Ecto neural progenitor cell (in vitro differentiated cells): ENCODE measurements at regions not wholly inside any gene's neighbourhood (a gene's known extent, or its start where the extent isn't known, plus 50 kb on each side); places are given as distances from the start of the nearest gene placed in this dataset.

Experiments
- DNase-seq: peaks from one replicate; pipeline ENCODE4 v3.0.0-alpha.2; 2018; ENCODE audit warnings: low spot score

GRCh38 chr3:124492824-124493223 is 237.4 kb upstream of the UMPS start:
- DNase-seq, result no peak

GRCh38 chr3:124496061-124496460 is 234.2 kb upstream of the UMPS start:
- DNase-seq, result no peak

GRCh38 chr3:124497487-124497886 is 232.8 kb upstream of the UMPS start:
- no peak for DNase-seq

GRCh38 chr3:124498891-124499290 is 231.4 kb upstream of the UMPS start:
- no peak for DNase-seq

DNA sequence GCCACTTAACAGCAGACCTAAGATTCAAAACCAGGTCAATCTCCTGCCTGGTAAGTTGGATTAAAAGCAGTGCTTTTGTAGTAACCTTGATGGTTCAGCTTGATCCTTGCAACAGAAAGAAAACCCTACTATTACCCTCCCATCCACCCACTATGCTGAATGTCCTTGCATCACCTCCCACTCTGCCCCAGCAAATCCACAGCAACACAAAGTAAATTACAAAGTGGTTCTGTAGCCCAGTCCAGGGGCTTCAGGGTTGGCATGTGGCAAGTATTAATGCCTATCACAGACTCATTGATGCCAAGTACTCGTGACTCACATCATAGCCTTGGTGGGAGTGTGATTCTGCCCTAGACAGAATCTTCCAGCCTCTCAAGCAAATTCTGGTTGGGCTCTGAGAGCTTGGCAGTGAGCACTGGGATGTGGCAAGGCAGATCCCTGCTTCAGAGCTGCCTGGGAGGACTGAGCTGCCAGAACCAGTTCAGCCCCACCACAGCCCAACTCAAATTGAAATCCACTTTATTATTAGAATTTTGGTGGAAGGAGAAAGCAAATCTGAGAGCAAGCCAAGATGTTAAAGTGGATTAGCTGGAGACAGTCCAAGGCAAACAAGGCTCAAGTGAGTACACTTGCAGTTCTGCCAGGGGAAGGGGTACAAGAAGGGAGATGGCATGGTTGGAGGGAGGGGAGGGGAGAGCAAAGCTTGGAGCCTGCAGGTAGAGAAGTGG is 225.8 kb upstream of the UMPS start:
- DNase-seq, result no peak

- DNase-seq, result no peak
Measured at GRCh38 chr3:124509884-124510283, 220.4 kb upstream of the UMPS start.

- no peak for DNase-seq
Measured at GRCh38 chr3:124510290-124510689, 220.0 kb upstream of the UMPS start.

DNA sequence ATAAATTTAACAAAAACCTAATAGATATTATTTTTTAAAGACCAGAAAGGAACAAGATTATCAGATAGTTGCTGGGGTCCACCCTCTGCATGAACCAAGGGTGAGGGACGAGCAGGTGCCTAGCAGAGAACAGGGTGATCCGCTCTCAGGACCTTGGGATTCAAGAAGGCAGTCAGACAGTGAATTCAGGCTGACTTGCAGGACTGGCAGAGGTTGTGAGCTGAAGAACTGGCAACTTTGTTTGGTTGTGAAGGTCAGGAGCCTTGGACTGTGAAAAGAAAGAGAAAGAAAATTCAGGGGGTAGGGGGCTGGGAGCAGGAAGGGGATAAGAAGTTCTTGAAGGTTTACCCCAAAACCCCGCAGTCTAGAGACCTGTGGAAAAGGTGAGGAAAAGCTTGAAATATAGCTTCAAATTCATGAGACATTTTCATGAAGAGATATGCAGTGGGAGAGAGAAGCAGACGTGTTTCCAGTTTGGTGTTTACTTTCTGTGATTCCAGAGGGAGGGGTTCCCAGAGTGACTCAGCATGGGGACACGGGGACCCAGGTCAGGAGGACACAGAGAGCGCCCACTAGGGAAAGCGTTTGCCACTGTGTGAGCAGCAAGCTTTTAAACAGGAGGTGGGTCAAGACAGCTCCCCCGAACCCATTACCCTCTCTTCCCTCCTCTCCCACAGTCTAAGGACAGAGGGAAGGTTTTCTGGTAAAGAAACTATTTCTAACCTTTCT is 217.2 kb upstream of the UMPS start:
- DNase-seq, result no peak

DNA sequence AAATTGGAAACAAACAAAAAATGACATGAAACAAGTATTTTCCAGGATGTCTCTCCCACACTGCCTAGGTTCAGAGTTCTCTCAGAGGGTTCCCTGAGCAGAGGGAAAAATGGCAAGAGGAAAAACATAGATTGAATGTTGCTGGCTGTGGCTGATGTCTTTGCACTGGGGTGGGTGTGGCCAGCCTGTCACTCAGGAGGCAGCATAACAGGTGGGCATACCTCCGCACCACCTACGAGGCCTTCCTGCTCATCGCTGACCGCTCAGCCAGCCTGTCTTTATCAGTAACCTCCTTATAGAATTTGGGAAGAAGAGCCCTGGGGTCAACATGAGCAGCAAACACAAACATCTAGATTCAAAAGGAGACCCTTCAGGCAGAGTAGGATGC is 216.6 kb upstream of the UMPS start:
- no peak for DNase-seq

- no peak for DNase-seq
Measured at GRCh38 chr3:124514683-124515082, 215.6 kb upstream of the UMPS start.

DNA sequence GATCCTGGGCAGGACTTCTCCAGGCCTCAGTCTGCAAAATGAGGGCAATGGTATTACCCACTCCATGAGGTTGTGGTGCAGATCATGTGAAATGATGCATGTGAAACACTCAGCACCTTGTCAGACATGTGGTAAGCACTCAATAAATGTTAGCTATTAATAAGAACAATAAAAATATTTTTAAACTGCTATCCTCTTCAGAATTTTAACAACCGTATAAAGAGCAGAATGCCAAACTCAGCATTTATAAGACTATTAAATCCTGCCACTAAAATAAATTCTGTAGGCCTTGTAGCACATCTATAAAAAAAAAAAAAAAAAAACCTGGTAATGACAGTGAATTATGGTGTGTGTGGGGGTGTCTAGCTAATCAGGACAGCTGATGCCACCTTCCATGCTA is 213.9 kb upstream of the UMPS start:
- no peak for DNase-seq

DNA sequence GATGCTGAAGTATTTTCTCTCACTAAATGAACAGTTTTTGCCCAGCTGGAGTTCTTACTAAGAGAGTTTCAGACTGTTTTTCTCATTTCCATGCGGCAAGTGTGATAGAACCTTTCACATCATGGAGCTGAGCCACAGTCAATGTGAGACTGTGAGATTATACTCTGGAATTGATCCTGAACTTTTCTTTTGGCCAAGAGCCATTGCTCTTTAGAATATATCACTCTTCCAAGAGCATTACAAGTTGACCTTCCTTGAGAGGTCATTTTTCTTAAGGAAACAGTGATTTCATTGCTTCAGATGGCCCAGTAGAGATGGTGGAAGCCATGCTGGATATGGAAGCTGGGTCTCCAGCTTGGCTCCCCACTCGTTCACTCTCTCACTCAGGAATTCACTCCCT is 212.9 kb upstream of the UMPS start:
- no peak for DNase-seq

DNA sequence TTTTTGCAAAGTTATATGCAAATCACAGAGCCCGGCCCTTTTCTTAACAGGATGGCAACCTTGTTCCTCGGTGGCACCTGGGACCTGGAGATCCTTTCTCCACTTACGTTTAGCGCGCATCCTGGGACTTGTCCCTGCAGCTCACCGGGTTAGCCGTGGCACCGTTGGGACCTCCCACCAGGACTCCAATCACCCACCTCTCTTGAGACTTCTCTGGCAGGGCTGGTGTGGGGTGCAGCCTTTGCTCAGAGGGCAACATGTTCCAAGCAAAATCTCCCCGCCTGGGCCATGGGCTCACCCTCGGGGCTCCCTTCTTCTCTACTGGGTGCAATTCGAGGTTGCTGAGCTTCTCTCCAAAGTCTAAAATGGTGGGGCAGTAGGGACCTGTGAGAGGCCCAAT is 211.9 kb upstream of the UMPS start:
- no peak for DNase-seq

GRCh38 chr3:124519591-124520194 is 210.6 kb upstream of the UMPS start:
- DNase-seq, result no peak

DNA sequence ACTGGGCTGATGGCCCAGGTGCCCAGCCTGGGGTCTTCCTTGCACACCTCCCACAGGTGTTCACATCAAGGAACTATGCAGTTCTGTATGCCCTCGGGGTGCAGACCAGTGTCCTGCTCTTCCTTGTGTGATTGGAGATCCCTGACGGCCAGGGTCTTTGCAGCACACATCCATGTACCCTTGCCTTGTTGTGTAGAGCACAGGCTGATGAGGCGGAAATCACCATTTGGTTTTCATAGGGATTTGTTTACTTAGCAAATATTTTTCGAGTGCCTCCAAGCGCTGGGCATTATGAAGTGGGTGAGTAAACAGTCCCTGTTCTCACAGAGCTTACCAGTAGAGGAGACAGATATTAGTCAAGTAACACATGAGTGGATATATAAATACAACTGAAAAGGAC is 209.3 kb upstream of the UMPS start:
- DNase-seq, result no peak

DNA sequence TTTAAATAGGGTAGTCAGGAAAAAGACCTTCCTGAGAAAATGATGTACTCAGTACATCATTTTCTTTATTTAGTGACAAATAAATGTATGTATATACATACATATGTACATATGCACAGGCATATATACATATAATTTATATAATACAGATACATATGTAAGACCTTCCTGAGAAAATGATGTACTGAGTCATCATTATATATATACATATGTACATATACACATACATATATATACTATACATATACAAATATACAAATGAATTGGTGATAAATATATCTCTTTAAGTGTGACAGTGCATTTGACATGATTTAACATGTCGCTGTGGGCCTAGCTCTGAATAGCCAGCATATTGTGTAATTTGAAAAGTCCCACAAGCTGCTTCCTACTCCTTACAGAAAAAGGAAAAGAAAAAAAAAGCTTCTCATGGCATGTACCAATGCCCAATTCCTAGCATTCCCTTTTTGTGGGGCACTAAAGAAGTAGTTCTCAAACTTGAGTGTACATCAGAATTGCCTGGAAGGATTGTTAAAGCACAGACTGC is 208.1 kb upstream of the UMPS start:
- no peak for DNase-seq

DNA sequence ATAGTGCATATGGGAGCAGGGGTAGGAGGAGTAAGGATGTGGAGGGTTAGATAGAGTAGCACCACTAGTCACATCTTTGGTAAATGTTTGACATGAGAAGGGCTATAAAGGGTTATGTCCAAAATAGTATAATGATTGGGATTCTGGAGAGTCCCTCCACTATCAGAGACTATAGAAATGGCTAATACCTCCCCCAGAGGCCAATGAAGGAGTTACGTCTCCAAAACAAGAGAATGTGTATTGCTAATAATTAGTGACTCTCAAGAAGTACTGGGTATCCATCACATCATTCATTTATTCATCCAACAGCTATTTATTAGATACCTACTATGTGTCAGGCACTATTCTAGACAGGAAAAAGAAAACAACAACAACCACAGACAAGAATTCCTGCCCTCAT is 203.7 kb upstream of the UMPS start:
- no peak for DNase-seq

DNA sequence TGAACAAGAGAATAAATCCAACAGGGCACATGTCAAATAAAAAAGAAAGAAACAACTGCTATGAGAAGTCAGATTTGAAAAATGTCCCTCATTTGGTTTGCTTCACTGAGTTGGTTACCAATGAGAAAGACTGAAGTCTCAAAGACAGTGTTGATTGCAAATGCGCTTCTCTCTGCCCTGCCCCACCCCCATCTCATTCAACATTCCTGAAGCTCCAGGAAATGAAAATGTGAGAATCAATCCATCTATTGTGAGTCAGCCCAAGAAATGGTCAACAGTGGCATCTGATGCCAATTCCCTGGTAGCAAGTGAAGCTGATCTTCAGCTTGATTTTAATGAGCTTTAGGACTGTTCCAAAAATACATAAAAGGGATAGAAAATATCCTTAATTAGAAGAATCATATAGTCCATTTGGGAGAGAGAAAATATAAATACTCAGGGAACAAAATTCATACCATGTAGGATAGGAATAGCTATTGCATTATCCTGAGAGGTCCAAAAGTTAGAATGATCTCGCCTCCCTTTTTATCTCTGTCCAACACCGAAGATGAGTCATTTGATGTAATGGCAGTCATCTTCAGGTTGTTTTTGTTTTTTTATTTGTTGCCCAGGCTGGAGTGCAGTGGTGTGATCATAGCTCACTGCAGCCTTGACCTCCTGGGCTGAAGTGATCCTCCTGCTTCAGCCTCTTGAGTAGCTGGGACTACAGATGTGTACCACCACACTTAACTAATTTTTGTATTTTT is 200.3 kb upstream of the UMPS start:
- DNase-seq, result no peak

DNA sequence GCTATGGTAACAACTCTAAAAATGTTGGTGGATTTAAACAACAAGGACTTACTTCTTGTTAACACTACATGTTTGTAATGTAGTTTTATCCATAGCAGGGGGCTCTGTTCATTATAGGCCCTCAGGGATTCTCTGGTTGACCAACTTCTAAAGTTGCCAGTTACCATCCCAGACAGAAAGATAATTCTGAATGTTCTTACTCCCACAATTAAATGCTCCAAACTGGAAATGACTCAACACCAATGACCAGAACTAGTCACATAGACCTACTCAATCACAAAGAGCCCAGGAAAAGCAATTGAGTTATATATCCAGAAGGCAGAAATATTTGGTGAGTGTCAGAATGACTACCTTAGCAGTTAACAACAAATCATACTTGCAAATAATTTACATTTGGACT is 199.3 kb upstream of the UMPS start:
- DNase-seq, result no peak

- no peak for DNase-seq
Measured at GRCh38 chr3:124532071-124532470, 198.2 kb upstream of the UMPS start.

DNA sequence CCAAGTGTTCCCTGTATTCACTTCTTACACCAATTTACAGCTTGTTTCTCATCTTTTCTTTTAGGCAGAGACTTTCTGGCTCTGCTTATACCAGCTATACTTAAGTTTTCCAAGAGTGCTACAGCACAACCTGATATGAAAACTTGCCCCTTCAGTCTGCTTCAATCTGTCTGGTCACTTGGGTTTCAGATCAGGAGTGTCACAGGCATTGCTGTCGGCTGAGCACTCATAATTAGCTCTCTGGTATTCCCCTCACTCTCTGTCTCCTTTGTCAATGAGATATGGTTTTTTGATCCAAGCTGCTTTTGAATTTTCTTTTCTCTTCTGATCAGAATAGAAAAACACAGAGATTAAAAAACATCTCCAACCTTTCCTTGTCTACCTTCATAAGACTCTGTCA is 194.9 kb upstream of the UMPS start:
- DNase-seq, result no peak

GRCh38 chr3:124540550-124541211 is 189.6 kb upstream of the UMPS start:
- DNase-seq, result no peak
